ENCODE measurements at regions not wholly inside any gene's neighbourhood (a gene's known extent, or its start where the extent isn't known, plus 50 kb on each side); places are given as distances from the start of the nearest gene placed in this dataset.
"Not testable (repeated sequence)": the region's sequence is repeated elsewhere in the genome, so short reads cannot be mapped to it uniquely, and the experiment has no call there.

GRCh38 chr6:102732898-102733297 lies 1339.4 kb downstream of the GRIK2 start:
- DNase-seq (no peak), FAIRE-seq (no peak), ATAC-seq (no peak)
- H3K9me3 ChIP-seq, result peaks cover 0 to 5% (median 0%) of the 10 kb centered on the region in 4 donors
- H3K4me1 ChIP-seq, result no peaks in the 10 kb centered on the region
- H3K36me3 ChIP-seq, result no peaks in the 10 kb centered on the region
- 31 to 49% methylated on average over 3 of the region's 3 CpGs for WGBS, 2 donors
- intact Hi-C loops (cut with DNase I), result no loop called here
- H3K27ac ChIP-seq, result no peak overlapping the region
- no peak overlapping the region for H3K4me3 ChIP-seq
- no peak for TF ChIP-seq CTCF (IDR thresholded peaks at IDR 0.05)
- H3K27me3 ChIP-seq, result no peaks in the 10 kb centered on the region

GRCh38 chr6:102722086-102722485 lies 1328.6 kb downstream of the GRIK2 start:
- ATAC-seq, H3K36me3 ChIP-seq, FAIRE-seq: not testable (repeated sequence)

GRCh38 chr6:102717737-102718456 lies 1324.4 kb downstream of the GRIK2 start:
- no peaks in the 10 kb centered on the region for H3K36me3 ChIP-seq
- H3K4me1 ChIP-seq, result no peaks in the 10 kb centered on the region
- intact Hi-C loops (cut with DNase I), result no loop called here
- H3K4me3 ChIP-seq, result no peak overlapping the region
- no peak for ATAC-seq
- no peak for FAIRE-seq
- no peak for TF ChIP-seq CTCF (IDR thresholded peaks at IDR 0.05)
- H3K27ac ChIP-seq, result no peak overlapping the region
- no peaks in the 10 kb centered on the region for H3K9me3 ChIP-seq
- 39 to 49% methylated on average over 5 of the region's 5 CpGs for WGBS, 2 donors
- no peak for DNase-seq
- no peaks in the 10 kb centered on the region for H3K27me3 ChIP-seq

More at GRCh38 chr6:102722086-102722485, 1328.6 kb downstream of the GRIK2 start:
- H3K27ac ChIP-seq; H3K4me3 ChIP-seq; intact Hi-C loops (cut with DNase I); DNase-seq; H3K27me3 ChIP-seq; H3K4me1 ChIP-seq; H3K9me3 ChIP-seq: not testable (repeated sequence)
- 84 to 93% methylated on average over 24 of the region's 24 CpGs for WGBS, 2 donors

GRCh38 chr6:102717252-102717651 lies 1323.7 kb downstream of the GRIK2 start:
- no peak for FAIRE-seq
- no peak for DNase-seq
- H3K27me3 ChIP-seq, result no peaks in the 10 kb centered on the region
- ATAC-seq, result no peak
- TF ChIP-seq CTCF (IDR thresholded peaks at IDR 0.05), result no peak
- no peaks in the 10 kb centered on the region for H3K9me3 ChIP-seq
- H3K4me3 ChIP-seq, result no peak overlapping the region
- no peaks in the 10 kb centered on the region for H3K36me3 ChIP-seq
- H3K4me1 ChIP-seq, result no peaks in the 10 kb centered on the region
- H3K27ac ChIP-seq, result no peak overlapping the region
- intact Hi-C loops (cut with DNase I), result no loop called here
- 54 to 73% methylated on average over 2 of the region's 2 CpGs for WGBS, 2 donors

GRCh38 chr6:102701019-102701418 lies 1307.5 kb downstream of the GRIK2 start:
- Histone ChIP-seq H3K36me3 (no peaks in the 10 kb centered on the region), H3K4me3 (no peak overlapping the region), H3K9me3 (no peaks in the 10 kb centered on the region), H3K4me1 (no peaks in the 10 kb centered on the region), H3K27ac (no peak overlapping the region), H3K27me3 (no peaks in the 10 kb centered on the region)
- intact Hi-C loops (cut with DNase I), result no loop called here
- no peak for FAIRE-seq
- TF ChIP-seq CTCF (IDR thresholded peaks at IDR 0.05), result no peak
- peak in 1 of 6 donors; percentile 31 for DNase-seq
- no peak for ATAC-seq
- WGBS, 2 donors, result 73 to 85% methylated on average over 8 of the region's 8 CpGs

Measured in pancreas (tissue), 10 donors.